G401 (cell line): ENCODE measurements at regions not wholly inside any gene's neighbourhood (a gene's known extent, or its start where the extent isn't known, plus 50 kb on each side); places are given as distances from the start of the nearest gene placed in this dataset.
A peak's percentile ranks its signal among the peaks of the same experiment; 100 is the strongest.
"Not testable (repeated sequence)": the region's sequence is repeated elsewhere in the genome, so short reads cannot be mapped to it uniquely, and the experiment has no call there.

ENCODE experiments used
- DNase-seq: peaks from one replicate; pipeline ENCODE4 v3.0.0-alpha.2; 2015; ENCODE audit warnings: low spot score
- in situ Hi-C: cut with HindIII; loops from 2 replicates; pipeline ENCODE4 v1.10.0; 2016; ENCODE audit warnings: low sequenced_read_pairs, mixed read lengths

GRCh38 chr20:30894707-30895353 is 362.6 kb upstream of the DEFB115 start:
- DNase-seq, in situ Hi-C loops: not testable (repeated sequence)

- in situ Hi-C loops, DNase-seq: not testable (repeated sequence)
These were observed 362.1 kb upstream of the DEFB115 start for GRCh38 chr20:30895354-30895711.

DNA sequence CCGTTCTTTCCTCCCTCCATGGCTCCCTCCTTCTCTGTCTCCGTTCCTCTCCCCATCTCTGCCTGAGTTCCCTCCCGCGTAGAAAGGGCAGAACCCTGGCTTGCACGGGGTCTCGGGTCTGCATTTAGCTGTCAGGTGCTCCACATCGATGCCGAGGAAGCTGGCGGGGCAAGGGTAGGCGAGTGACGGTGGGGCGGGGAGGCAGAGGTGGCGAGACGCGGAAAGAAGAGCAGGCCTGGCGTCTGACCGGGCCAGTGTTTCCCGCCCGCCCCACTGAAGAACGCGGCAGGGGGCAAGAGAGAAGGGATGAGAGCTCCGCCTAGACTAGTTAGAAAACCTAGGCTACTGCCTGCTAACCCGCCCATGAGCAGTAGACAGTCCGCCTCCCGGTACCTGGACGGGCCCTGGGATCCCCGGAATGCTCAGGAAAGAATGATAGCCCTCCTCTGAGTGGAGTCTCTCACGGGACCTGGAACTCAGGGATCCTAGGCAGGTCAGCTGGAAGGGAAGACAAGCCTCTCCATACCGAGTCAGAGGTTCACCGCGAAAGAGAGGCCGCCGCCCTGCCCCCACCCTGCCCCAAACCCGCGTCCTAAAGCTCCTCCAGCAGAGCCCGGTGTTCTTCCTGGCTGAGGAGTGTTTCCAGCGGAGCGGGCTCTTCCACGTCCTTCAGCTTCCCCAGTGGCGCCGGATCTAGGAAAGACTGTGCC is 357.9 kb upstream of the DEFB115 start:
- DNase-seq = peak; percentile 5
- in situ Hi-C loops = not testable (repeated sequence)

DNA sequence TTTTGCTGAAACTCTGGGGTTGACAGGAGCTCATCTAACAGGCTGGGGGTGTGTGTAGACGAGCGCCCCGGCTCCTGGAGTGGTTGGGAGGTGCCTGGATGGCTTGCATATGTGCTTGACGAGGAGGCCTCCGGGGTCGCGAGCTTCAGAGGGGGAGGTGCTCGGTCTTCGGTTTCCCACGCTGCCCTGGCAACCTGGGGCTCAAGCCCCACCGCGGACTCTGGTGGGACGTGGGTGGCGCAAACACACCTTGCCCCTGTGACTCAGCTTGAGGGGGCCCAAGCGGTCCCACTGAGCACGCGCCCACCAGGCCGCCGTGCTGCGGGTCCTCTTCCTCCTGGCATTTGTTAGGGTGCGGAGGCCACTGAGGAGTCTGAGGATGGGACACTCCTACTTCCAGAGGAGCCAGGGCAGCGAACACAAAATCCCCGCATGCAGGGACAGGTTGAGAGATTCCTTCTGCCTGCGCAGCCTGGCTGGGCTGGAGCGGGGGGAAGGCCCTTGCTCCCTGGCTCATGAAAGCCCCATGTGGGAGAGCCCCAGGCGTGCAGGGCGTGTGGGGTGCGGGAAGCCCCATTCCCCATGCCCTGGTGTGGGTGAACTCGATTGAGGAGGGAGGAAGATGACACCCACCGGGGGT is 357.3 kb upstream of the DEFB115 start:
- in situ Hi-C loops, DNase-seq: not testable (repeated sequence)

DNA sequence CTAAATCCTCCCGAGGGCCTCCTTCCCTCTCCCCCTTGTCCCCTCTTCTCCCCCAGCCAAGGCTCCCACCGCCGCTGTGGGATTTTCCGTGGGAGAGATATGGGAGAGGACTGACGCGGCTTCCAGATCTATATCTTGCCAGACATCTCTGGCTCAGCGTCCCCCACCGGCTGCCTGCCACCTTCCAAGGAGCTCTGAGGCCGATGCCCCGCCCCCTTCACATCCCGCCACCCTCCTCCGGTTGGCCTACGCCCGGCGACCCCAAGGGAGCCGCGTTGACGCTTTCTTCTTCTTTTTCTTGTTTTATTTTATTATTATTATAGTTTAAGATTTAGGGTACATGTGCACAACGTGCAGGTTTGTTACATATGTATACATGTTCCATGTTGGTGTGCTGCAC is 352.2 kb upstream of the DEFB115 start:
- in situ Hi-C loops = not testable (repeated sequence)

DNA sequence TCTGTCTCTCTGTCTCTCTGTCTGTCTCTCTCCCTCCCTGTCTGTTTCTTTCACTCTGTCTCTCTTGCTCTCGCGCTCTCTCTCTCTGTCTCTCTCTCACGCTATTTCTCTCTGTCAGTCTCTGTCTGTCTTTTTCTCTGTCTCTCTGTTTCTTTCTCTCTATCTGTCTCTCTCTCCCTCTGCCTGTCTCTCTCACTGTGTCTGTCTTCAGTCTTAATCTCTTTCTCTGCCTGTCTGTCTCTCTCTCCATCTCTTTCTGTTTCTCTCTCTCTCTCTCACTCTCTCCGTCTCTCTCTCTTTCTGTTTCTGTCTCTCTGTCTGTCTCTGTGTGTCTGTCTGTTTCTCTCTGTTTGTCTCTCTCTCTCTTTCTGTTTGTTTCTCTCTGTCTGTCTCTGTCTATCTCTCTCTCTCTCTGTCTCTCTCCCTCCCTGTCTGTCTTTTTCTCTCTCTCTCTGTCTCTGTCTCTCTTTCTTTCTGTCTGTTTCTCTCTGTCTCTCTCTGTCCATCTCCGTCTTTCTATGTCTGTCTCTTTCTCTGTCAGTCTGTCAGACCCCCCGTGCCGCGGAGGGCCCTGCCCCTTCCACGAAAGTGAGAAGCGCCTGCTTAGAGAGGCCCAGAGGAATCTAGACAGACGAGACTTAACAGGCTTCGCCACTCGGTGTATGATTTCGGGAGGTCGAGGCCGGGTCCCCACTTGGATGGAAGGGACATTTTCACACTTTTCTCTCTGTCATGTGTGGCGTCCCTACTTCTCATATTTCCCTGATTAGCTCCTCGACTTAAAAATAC is 346.3 kb upstream of the DEFB115 start:
- in situ Hi-C loops = no loop called here
- no peak for DNase-seq

More for the DNA sequence above, 352.2 kb upstream of the DEFB115 start:
- not testable (repeated sequence) for DNase-seq

GRCh38 chr20:30911832-30912660 is 345.4 kb upstream of the DEFB115 start:
- DNase-seq, in situ Hi-C loops: not testable (repeated sequence)

GRCh38 chr20:30912661-30913026 is 344.8 kb upstream of the DEFB115 start:
- in situ Hi-C loops, DNase-seq: not testable (repeated sequence)

DNA sequence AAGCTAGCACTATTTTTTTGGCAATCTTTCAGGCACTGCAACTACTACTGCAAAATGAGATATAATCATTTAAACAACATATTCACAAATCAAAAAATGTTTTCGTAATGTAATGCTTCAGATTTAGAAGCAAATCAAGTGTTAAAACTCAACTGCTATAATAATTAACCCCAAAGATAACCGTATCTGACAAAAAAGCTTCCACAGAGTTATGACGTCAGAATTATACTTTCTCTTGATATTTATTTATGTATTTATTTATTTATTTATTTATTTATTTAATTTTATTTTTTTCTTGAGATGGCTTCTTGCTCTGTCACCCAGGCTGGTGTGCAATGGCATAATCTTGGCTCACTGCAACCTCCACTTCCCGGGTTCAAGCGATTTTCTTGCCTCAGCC is 341.1 kb upstream of the DEFB115 start:
- in situ Hi-C loops, DNase-seq: not testable (repeated sequence)

GRCh38 chr20:30919514-30920188 is 337.8 kb upstream of the DEFB115 start:
- in situ Hi-C loops = no loop called here

GRCh38 chr20:30921286-30922071 is 336.0 kb upstream of the DEFB115 start:
- no peak for DNase-seq
- in situ Hi-C loops = no loop called here

More at GRCh38 chr20:30919514-30920188, 337.8 kb upstream of the DEFB115 start:
- DNase-seq = no peak

DNA sequence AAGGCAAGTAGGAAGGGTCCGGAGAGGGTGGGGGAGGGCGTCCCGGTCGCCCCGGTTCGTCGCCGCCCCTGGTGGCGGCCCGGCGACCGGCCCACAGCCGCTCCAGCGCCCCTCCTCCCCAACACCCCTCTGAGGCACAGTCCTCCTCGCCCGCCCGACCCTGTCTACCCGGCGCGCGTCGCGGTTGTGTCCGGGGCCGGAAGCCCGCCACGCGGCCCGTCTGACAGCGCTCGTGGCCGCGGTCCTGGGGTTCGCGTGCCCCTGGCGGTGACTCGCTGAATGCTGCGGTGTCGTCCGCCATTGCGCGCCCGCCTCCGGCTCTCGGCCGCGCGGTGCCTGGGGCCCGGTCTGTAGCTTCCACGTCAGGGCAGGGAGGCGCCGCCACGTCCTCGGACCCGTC is 335.3 kb upstream of the DEFB115 start:
- DNase-seq = no peak
- in situ Hi-C loops = no loop called here

DNA sequence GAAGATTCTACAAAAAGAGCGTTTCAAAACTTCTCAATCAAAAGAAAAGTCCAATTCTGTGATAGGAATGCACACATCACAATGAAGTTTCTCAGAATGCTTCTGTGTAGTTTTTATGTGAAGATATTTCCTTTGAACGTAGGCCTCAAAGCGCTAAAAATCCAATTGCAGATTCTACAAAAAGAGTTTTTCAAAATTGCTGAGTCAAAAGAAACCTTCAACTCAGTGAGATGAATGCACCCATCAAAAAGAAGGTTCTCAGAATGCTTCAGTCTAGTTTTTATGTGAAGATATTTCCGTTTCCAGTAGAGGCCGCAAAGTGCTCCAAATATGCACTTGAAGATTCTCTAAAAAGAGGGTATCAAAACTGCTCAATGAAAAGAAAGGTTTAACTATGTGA is 319.7 kb upstream of the DEFB115 start:
- in situ Hi-C loops = no loop called here
- no peak for DNase-seq

DNA sequence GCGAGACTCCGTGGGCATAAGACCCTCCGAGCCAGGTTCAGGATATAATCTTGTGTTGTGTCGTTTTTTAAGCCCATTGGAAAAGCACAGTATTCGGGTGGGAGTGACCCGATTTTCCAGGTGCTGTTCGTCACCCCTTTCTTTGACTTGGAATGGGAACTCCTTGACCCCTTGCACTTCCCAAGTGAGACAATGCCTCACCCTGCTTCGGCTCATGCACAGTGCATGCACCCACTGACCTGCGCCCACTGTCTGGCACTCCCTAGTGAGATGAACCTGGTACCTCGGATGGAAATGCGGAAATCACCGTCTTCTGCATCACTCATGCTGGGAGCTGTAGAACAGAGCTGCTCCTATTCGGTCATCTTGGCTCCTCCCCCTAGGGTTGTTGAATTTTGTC is 307.7 kb upstream of the DEFB115 start:
- DNase-seq = no peak
- in situ Hi-C loops = no loop called here

GRCh38 chr20:30951088-30951487 is 306.4 kb upstream of the DEFB115 start:
- in situ Hi-C loops = not testable (repeated sequence)

DNA sequence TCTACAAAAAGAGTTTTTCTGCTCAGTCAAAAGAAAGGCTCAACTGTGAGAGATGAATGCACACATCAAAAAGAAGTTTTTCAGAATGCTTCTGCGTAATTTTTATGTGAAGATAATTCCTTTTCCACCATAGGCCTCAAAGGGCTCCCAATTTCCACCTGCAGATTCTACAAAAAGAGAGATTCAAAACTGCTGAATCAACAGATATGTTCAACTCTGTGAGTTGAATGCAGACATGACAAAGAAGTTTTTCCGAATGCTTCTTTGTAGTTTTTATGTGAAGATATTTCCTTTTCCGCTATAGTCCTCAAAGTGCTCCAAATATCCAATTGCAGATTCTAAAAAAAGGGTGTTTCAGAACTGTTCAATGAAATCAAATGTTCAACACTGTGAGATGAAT is 300.8 kb upstream of the DEFB115 start:
- DNase-seq, in situ Hi-C loops: not testable (repeated sequence)

More at GRCh38 chr20:30951088-30951487, 306.4 kb upstream of the DEFB115 start:
- not testable (repeated sequence) for DNase-seq

DNA sequence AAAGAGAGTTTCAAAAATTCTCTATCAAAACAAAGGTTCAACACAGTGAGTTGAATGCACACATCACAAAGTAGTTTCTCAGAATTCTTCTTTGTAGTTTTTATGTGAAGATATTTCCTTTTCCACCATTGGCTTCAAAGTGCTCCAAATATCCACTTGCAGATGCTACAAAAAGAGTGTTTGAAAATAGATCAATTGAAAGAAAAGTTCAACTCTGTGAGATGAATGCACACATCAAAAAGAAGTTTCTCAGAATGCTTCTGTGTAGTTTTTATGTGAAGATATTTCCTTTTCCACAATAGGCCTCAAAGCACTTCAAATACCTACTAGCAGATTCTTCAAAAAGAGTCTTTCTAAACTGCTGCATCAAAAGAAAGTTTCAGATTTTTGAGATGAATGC is 298.3 kb upstream of the DEFB115 start:
- in situ Hi-C loops = not testable (repeated sequence)

More for the DNA sequence above, 298.3 kb upstream of the DEFB115 start:
- DNase-seq = not testable (repeated sequence)
